Endothelial cell of umbilical vein (primary cell): ENCODE measurements at regions not wholly inside any gene's neighbourhood (a gene's known extent, or its start where the extent isn't known, plus 50 kb on each side); places are given as distances from the start of the nearest gene placed in this dataset.
"Not testable (repeated sequence)": the region's sequence is repeated elsewhere in the genome, so short reads cannot be mapped to it uniquely, and the experiment has no call there.

Experiments used
- CTCF ChIP-seq, 2 donors: IDR thresholded peaks; 1 replicate in 1 of 2; 2 replicates in 1 of 2; pipeline ENCODE4 v1.5.1; 2011; ENCODE audit warnings: low read length in 2 of 2, mild to moderate bottlenecking in 2 of 2, moderate library complexity in 2 of 2, control low read depth in 1 of 2, inconsistent platforms in 1 of 2, low read depth in 1 of 2; ENCODE audit not compliant: insufficient read depth in 1 of 2; ENCODE audit errors: extremely low read depth in 1 of 2
- EZH2 ChIP-seq: IDR thresholded peaks from 2 replicates; pipeline ENCODE4 v1.6.1; 2012; ENCODE audit warnings: borderline replicate concordance, low read depth, mild to moderate bottlenecking, moderate library complexity, low read length, inconsistent platforms; ENCODE audit not compliant: severe bottlenecking
- POLR2A ChIP-seq: IDR thresholded peaks from 2 replicates; pipeline ENCODE4 v1.6.1; 2012; ENCODE audit warnings: low read depth, mild to moderate bottlenecking, control low read depth, low read length

GRCh38 chr4:110326426-110326825 is 128.0 kb upstream of the ELOVL6 start:
- TF ChIP-seq EZH2; CTCF (IDR thresholded peaks at IDR 0.05; ENCODE audit: extremely low read depth in 1 of 2, insufficient read depth in 1 of 2, low read depth in 1 of 2, low read length in 2 of 2); POLR2A: not testable (repeated sequence)
